B cell (primary cell): ENCODE measurements at regions not wholly inside any gene's neighbourhood (a gene's known extent, or its start where the extent isn't known, plus 50 kb on each side); places are given as distances from the start of the nearest gene placed in this dataset.
"Not testable (repeated sequence)": the region's sequence is repeated elsewhere in the genome, so short reads cannot be mapped to it uniquely, and the experiment has no call there.

Experiments used
- CTCF ChIP-seq: fragments of 200-600 bp; IDR thresholded peaks from one replicate; pipeline ENCODE4 v1.8.0; 2022; ENCODE audit warnings: antibody characterized with exemption, mild to moderate bottlenecking
- EZH2 ChIP-seq: IDR thresholded peaks from 2 replicates; pipeline ENCODE4 v1.6.1; 2012; ENCODE audit warnings: borderline replicate concordance, low read depth, mild to moderate bottlenecking, moderate library complexity, low read length; ENCODE audit not compliant: insufficient read depth, poor library complexity, severe bottlenecking

GRCh38 chr5:124970381-124970780 is 223.9 kb upstream of the ZNF608 start:
- not testable (repeated sequence) for TF ChIP-seq CTCF, EZH2
